GM23338 (cell line): ENCODE measurements at regions not wholly inside any gene's neighbourhood (a gene's known extent, or its start where the extent isn't known, plus 50 kb on each side); places are given as distances from the start of the nearest gene placed in this dataset.

Experiments used
- ATAC-seq: fragments of 200-7000 bp; cut with Tn5 transposase; 3 replicates; pipeline ENCODE4 v1.9.1; 2020
- DNase-seq: peaks from one replicate; pipeline ENCODE4 v3.0.0-alpha.2; 2015; ENCODE audit warnings: low spot score
- H2AFZ ChIP-seq: fragments of 200-600 bp; sonication (generic); 2 replicates; pipeline ENCODE4 v1.8.0; 2016; ENCODE audit warnings: antibody characterized with exemption, mild to moderate bottlenecking, moderate library complexity
- H3F3A ChIP-seq: fragments of 200-600 bp; sonication (generic); replicated peaks from 2 replicates; pipeline ENCODE4 v1.8.0; 2017; ENCODE audit warnings: antibody characterized with exemption, mixed run types, low read depth
- H3K27ac ChIP-seq: fragments of 200-600 bp; sonication (generic); 2 replicates; pipeline ENCODE4 v1.6.1; 2016; ENCODE audit warnings: low read depth
- H3K27me3 ChIP-seq: fragments of 200-600 bp; sonication (generic); 2 replicates; pipeline ENCODE4 v1.8.0; 2016; ENCODE audit warnings: mild to moderate bottlenecking, mixed run types, moderate library complexity; ENCODE audit not compliant: insufficient read depth
- H3K36me3 ChIP-seq: fragments of 200-600 bp; sonication (generic); 2 replicates; pipeline ENCODE4 v1.8.0; 2016; ENCODE audit warnings: mild to moderate bottlenecking; ENCODE audit not compliant: insufficient read depth
- H3K4me1 ChIP-seq: fragments of 200-600 bp; sonication (generic); 2 replicates; pipeline ENCODE4 v1.8.0; 2016; ENCODE audit warnings: mild to moderate bottlenecking, moderate library complexity; ENCODE audit not compliant: insufficient read depth
- H3K4me2 ChIP-seq: fragments of 200-600 bp; sonication (generic); 2 replicates; pipeline ENCODE4 v1.7.1; 2017; ENCODE audit warnings: mixed run types
- H3K4me3 ChIP-seq: fragments of 200-600 bp; sonication (generic); 2 replicates; pipeline ENCODE4 v1.6.1; 2016; ENCODE audit warnings: mixed run types
- H3K79me2 ChIP-seq: fragments of 200-600 bp; sonication (generic); replicated peaks from 2 replicates; pipeline ENCODE4 v1.8.0; 2017; ENCODE audit warnings: mild to moderate bottlenecking; ENCODE audit not compliant: insufficient read depth
- H3K9me2 ChIP-seq: fragments of 200-600 bp; sonication (generic); 2 replicates; pipeline ENCODE4 v1.8.0; 2017; ENCODE audit not compliant: insufficient read depth
- H4K20me1 ChIP-seq: fragments of 200-600 bp; sonication (generic); replicated peaks from 2 replicates; pipeline ENCODE4 v1.8.0; 2017; ENCODE audit warnings: mild to moderate bottlenecking; ENCODE audit not compliant: insufficient read depth
- H3K27ac Mint-ChIP-seq: 2 replicates; pipeline ENCODE4 v1.8.0; 2020; ENCODE audit warnings: inconsistent platforms, mild to moderate bottlenecking, moderate library complexity, mixed read lengths
- H3K27me3 Mint-ChIP-seq: 3 replicates; pipeline ENCODE4 v1.8.0; 2022; ENCODE audit warnings: low read depth, mild to moderate bottlenecking, moderate library complexity, mixed read lengths, inconsistent platforms; ENCODE audit not compliant: insufficient read depth, poor library complexity
- H3K36me3 Mint-ChIP-seq: 3 replicates; pipeline ENCODE4 v1.8.0; 2021; ENCODE audit warnings: low read depth, mild to moderate bottlenecking, inconsistent platforms, moderate library complexity, mixed read lengths
- H3K4me1 Mint-ChIP-seq: 3 replicates; pipeline ENCODE4 v1.8.0; 2020; ENCODE audit warnings: mild to moderate bottlenecking, inconsistent platforms, mixed read lengths
- H3K4me3 Mint-ChIP-seq: 3 replicates; pipeline ENCODE4 v1.8.0; 2021; ENCODE audit warnings: moderate library complexity, mild to moderate bottlenecking, inconsistent platforms, mixed read lengths
- H3K9me3 Mint-ChIP-seq: 3 replicates; pipeline ENCODE4 v1.8.0; 2020; ENCODE audit warnings: moderate library complexity, mild to moderate bottlenecking, inconsistent platforms, mixed read lengths
- CREB1 ChIP-seq: fragments of 250-450 bp; sonication (Bioruptor Pico); IDR thresholded peaks from 2 replicates; pipeline ENCODE4 v1.5.0; 2020; ENCODE audit warnings: low read depth, mild to moderate bottlenecking, moderate library complexity
- EZH2 ChIP-seq: fragments of 200-600 bp; sonication (generic); IDR thresholded peaks from one replicate; pipeline ENCODE4 v1.8.0; 2017; ENCODE audit warnings: antibody characterized with exemption, mild to moderate bottlenecking, low read depth; ENCODE audit not compliant: unreplicated experiment
- EZH2phosphoT487 ChIP-seq: fragments of 200-600 bp; sonication (generic); IDR thresholded peaks from one replicate; pipeline ENCODE4 v1.8.1; 2018; ENCODE audit warnings: antibody characterized with exemption; ENCODE audit not compliant: unreplicated experiment
- STAT1 ChIP-seq: IDR thresholded peaks from one replicate; pipeline ENCODE4 v1.6.1; 2016; ENCODE audit warnings: antibody characterized with exemption; ENCODE audit not compliant: unreplicated experiment
- ZNF114 ChIP-seq: fragments of 250-450 bp; sonication (Bioruptor Pico); IDR thresholded peaks from 2 replicates; pipeline ENCODE4 v1.5.0; 2020; ENCODE audit warnings: mild to moderate bottlenecking, moderate library complexity
- TF ChIP-seq, protein P1 (sequence below), 2 experiments: fragments of 200-600 bp in 1 of 2; sonication (generic) in 1 of 2; conservative IDR thresholded peaks; 2 replicates each; pipeline versions ENCODE4 v1.5.1 to v1.6.1; 2016 to 2017; ENCODE audit warnings: antibody characterized with exemption in 2 of 2, low read depth in 2 of 2, mild to moderate bottlenecking in 2 of 2, moderate library complexity in 1 of 2
- TF ChIP-seq, protein P2 (sequence below): IDR thresholded peaks from one replicate; pipeline ENCODE4 v1.6.1; 2018; ENCODE audit warnings: antibody characterized with exemption; ENCODE audit not compliant: unreplicated experiment
- TF ChIP-seq, protein P3 (sequence below): fragments of 250-450 bp; sonication (Bioruptor Pico); IDR thresholded peaks from 2 replicates; pipeline ENCODE4 v1.5.0; 2020; ENCODE audit warnings: mild to moderate bottlenecking, moderate library complexity

DNA sequence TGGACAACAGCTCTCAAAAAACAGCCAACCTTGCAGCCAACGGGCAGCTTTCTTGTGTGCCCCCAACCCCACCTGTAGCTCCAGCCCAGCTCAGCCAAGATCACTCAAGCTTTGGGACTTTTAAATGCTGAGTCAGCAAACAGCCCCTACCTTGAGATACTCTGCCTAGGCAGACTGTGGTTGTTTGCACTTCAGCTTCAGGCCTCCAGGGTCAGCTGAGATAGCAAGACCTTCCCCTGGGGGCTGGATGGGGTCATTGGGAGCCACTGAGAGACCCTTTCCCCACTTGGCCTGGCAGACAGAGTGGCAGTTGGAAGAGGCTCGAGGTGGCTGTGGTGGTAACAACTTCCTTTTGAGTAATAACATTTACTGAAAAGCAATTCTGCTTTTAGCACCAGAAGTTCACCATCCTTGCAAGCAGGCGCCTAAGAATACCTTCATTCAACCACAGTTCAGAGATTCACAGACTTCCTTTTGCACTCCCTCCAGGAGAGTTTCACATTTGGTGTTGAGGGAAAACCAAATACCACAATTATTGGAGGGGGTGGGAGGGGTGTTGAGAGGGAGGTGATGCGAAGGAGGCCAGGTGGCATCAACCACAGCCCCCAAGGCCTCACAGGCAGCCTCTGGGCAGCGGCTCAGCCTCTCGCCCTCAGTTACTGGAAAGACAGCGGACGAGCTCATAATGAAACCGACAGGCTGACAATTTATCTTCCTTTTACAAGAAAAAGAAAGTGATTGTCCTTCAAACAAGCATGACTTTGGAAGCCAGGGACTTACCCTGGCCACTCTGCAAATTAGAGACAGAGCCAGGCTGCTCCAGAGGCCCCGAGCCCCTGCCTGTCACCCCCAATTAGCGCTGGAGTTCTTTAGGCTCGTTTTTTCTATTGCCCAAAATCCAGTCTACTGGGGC, 148.1 kb downstream of the CEBPB start:
- Mint-ChIP-seq H3K4me1 (peaks cover 8% of the 10 kb centered on the region; the same call in 2 of the 3 replicates), H3K27me3 (peaks cover 5% of the 10 kb centered on the region), H3K4me3 (no peak overlapping the region), H3K27ac (peak overlapping the region; percentile 56; the same call in 1 of the 2 replicates), H3K9me3 (no peaks in the 10 kb centered on the region), H3K36me3 (no peaks in the 10 kb centered on the region)
- Histone ChIP-seq H3F3A (no peaks in the 10 kb centered on the region), H3K27ac (no peak overlapping the region), H3K27me3 (no peaks in the 10 kb centered on the region), H3K4me2 (no peak overlapping the region), H3K9me2 (no peaks in the 10 kb centered on the region), H2AFZ (peak overlapping the region; percentile 63), H4K20me1 (no peaks in the 10 kb centered on the region), H3K36me3 (no peaks in the 10 kb centered on the region), H3K4me1 (no peaks in the 10 kb centered on the region; the same call in 1 of the 2 replicates), H3K4me3 (no peak overlapping the region), H3K79me2 (no peaks in the 10 kb centered on the region)
- peak; percentile 81 for ATAC-seq
- peak; percentile 73 for DNase-seq
- TF ChIP-seq, protein P1, sequence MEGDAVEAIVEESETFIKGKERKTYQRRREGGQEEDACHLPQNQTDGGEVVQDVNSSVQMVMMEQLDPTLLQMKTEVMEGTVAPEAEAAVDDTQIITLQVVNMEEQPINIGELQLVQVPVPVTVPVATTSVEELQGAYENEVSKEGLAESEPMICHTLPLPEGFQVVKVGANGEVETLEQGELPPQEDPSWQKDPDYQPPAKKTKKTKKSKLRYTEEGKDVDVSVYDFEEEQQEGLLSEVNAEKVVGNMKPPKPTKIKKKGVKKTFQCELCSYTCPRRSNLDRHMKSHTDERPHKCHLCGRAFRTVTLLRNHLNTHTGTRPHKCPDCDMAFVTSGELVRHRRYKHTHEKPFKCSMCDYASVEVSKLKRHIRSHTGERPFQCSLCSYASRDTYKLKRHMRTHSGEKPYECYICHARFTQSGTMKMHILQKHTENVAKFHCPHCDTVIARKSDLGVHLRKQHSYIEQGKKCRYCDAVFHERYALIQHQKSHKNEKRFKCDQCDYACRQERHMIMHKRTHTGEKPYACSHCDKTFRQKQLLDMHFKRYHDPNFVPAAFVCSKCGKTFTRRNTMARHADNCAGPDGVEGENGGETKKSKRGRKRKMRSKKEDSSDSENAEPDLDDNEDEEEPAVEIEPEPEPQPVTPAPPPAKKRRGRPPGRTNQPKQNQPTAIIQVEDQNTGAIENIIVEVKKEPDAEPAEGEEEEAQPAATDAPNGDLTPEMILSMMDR (conservative IDR thresholded peaks at IDR 0.05; ENCODE audit: low read depth in 2 of 2): peak in 1 of 2 experiments; percentile 25; a peak in 2 of 4 replicates
- TF ChIP-seq EZH2: no peak

DNA sequence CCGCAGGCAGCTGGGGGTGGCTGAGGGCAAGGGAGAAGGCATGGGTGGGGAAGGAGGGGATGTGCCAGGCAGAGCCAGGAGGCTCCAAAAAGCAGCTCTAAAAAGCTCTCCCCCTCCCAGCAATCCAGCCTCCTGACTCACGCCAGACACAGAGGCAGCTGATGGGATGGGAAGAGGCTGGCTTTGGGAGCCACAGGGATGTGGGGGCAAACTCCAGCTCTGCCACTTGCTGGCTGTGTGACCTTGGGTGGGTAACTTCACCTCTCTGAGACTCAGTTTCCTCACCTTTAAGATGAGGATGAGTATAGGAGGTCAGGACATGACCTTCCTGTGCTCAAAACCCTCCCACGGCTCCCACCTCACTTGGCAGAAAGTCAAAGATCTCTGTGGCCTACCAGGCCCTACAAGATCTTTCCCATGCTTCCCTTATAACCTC, 148.9 kb downstream of the CEBPB start:
- Histone ChIP-seq H3K4me2 (no peak overlapping the region), H3K36me3 (no peaks in the 10 kb centered on the region), H3K9me2 (no peaks in the 10 kb centered on the region), H3K4me1 (no peaks in the 10 kb centered on the region; the same call in 1 of the 2 replicates), H3K4me3 (no peak overlapping the region), H2AFZ (peak overlapping the region; percentile 63), H3K79me2 (no peaks in the 10 kb centered on the region), H3F3A (no peaks in the 10 kb centered on the region), H3K27me3 (no peaks in the 10 kb centered on the region), H3K27ac (no peak overlapping the region), H4K20me1 (no peaks in the 10 kb centered on the region)
- peaks cover 8% of the 10 kb centered on the region for H3K27me3 Mint-ChIP-seq
- no peak overlapping the region for H3K4me3 Mint-ChIP-seq
- no peak overlapping the region for H3K27ac Mint-ChIP-seq
- no peaks in the 10 kb centered on the region for H3K36me3 Mint-ChIP-seq
- H3K9me3 Mint-ChIP-seq: no peaks in the 10 kb centered on the region
- H3K4me1 Mint-ChIP-seq: peaks cover 8% of the 10 kb centered on the region; the same call in 2 of the 3 replicates
- ATAC-seq (no peak), DNase-seq (no peak)
- no peak for TF ChIP-seq STAT1
- TF ChIP-seq ZNF114 (CRISPR knock-in tag): no peak
- TF ChIP-seq EZH2phosphoT487: no peak
- TF ChIP-seq, protein P2, sequence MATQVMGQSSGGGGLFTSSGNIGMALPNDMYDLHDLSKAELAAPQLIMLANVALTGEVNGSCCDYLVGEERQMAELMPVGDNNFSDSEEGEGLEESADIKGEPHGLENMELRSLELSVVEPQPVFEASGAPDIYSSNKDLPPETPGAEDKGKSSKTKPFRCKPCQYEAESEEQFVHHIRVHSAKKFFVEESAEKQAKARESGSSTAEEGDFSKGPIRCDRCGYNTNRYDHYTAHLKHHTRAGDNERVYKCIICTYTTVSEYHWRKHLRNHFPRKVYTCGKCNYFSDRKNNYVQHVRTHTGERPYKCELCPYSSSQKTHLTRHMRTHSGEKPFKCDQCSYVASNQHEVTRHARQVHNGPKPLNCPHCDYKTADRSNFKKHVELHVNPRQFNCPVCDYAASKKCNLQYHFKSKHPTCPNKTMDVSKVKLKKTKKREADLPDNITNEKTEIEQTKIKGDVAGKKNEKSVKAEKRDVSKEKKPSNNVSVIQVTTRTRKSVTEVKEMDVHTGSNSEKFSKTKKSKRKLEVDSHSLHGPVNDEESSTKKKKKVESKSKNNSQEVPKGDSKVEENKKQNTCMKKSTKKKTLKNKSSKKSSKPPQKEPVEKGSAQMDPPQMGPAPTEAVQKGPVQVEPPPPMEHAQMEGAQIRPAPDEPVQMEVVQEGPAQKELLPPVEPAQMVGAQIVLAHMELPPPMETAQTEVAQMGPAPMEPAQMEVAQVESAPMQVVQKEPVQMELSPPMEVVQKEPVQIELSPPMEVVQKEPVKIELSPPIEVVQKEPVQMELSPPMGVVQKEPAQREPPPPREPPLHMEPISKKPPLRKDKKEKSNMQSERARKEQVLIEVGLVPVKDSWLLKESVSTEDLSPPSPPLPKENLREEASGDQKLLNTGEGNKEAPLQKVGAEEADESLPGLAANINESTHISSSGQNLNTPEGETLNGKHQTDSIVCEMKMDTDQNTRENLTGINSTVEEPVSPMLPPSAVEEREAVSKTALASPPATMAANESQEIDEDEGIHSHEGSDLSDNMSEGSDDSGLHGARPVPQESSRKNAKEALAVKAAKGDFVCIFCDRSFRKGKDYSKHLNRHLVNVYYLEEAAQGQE: no peak
- no peak for TF ChIP-seq CREB1 (CRISPR knock-in tag)
- TF ChIP-seq, protein P3, sequence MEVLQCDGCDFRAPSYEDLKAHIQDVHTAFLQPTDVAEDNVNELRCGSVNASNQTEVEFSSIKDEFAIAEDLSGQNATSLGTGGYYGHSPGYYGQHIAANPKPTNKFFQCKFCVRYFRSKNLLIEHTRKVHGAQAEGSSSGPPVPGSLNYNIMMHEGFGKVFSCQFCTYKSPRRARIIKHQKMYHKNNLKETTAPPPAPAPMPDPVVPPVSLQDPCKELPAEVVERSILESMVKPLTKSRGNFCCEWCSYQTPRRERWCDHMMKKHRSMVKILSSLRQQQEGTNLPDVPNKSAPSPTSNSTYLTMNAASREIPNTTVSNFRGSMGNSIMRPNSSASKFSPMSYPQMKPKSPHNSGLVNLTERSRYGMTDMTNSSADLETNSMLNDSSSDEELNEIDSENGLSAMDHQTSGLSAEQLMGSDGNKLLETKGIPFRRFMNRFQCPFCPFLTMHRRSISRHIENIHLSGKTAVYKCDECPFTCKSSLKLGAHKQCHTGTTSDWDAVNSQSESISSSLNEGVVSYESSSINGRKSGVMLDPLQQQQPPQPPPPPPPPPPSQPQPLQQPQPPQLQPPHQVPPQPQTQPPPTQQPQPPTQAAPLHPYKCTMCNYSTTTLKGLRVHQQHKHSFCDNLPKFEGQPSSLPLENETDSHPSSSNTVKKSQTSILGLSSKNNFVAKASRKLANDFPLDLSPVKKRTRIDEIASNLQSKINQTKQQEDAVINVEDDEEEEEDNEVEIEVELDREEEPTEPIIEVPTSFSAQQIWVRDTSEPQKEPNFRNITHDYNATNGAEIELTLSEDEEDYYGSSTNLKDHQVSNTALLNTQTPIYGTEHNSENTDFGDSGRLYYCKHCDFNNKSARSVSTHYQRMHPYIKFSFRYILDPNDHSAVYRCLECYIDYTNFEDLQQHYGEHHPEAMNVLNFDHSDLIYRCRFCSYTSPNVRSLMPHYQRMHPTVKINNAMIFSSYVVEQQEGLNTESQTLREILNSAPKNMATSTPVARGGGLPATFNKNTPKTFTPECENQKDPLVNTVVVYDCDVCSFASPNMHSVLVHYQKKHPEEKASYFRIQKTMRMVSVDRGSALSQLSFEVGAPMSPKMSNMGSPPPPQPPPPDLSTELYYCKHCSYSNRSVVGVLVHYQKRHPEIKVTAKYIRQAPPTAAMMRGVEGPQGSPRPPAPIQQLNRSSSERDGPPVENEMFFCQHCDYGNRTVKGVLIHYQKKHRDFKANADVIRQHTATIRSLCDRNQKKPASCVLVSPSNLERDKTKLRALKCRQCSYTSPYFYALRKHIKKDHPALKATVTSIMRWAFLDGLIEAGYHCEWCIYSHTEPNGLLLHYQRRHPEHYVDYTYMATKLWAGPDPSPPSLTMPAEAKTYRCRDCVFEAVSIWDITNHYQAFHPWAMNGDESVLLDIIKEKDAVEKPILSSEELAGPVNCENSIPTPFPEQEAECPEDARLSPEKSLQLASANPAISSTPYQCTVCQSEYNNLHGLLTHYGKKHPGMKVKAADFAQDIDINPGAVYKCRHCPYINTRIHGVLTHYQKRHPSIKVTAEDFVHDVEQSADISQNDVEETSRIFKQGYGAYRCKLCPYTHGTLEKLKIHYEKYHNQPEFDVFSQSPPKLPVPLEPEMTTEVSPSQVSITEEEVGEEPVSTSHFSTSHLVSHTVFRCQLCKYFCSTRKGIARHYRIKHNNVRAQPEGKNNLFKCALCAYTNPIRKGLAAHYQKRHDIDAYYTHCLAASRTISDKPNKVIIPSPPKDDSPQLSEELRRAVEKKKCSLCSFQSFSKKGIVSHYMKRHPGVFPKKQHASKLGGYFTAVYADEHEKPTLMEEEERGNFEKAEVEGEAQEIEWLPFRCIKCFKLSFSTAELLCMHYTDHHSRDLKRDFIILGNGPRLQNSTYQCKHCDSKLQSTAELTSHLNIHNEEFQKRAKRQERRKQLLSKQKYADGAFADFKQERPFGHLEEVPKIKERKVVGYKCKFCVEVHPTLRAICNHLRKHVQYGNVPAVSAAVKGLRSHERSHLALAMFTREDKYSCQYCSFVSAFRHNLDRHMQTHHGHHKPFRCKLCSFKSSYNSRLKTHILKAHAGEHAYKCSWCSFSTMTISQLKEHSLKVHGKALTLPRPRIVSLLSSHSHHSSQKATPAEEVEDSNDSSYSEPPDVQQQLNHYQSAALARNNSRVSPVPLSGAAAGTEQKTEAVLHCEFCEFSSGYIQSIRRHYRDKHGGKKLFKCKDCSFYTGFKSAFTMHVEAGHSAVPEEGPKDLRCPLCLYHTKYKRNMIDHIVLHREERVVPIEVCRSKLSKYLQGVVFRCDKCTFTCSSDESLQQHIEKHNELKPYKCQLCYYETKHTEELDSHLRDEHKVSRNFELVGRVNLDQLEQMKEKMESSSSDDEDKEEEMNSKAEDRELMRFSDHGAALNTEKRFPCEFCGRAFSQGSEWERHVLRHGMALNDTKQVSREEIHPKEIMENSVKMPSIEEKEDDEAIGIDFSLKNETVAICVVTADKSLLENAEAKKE (CRISPR knock-in tag): no peak
